ENCODE measurements at regions not wholly inside any gene's neighbourhood (a gene's known extent, or its start where the extent isn't known, plus 50 kb on each side); places are given as distances from the start of the nearest gene placed in this dataset.

GRCh38 chr15:47037003-47037402, 680.3 kb upstream of the SEMA6D start:
- no peak for TF ChIP-seq FOXP2 (optimal IDR thresholded peaks at IDR 0.05; ENCODE audit: borderline replicate concordance, extremely low read depth, extremely low read length, insufficient read depth)
- no peak for TF ChIP-seq TAF1 (IDR thresholded peaks at IDR 0.05; ENCODE audit: borderline replicate concordance, insufficient read depth, low read length)
- TF ChIP-seq SIN3A (IDR thresholded peaks at IDR 0.05; ENCODE audit: borderline replicate concordance, insufficient read depth, low read length) = no peak
- TF ChIP-seq, protein P1, sequence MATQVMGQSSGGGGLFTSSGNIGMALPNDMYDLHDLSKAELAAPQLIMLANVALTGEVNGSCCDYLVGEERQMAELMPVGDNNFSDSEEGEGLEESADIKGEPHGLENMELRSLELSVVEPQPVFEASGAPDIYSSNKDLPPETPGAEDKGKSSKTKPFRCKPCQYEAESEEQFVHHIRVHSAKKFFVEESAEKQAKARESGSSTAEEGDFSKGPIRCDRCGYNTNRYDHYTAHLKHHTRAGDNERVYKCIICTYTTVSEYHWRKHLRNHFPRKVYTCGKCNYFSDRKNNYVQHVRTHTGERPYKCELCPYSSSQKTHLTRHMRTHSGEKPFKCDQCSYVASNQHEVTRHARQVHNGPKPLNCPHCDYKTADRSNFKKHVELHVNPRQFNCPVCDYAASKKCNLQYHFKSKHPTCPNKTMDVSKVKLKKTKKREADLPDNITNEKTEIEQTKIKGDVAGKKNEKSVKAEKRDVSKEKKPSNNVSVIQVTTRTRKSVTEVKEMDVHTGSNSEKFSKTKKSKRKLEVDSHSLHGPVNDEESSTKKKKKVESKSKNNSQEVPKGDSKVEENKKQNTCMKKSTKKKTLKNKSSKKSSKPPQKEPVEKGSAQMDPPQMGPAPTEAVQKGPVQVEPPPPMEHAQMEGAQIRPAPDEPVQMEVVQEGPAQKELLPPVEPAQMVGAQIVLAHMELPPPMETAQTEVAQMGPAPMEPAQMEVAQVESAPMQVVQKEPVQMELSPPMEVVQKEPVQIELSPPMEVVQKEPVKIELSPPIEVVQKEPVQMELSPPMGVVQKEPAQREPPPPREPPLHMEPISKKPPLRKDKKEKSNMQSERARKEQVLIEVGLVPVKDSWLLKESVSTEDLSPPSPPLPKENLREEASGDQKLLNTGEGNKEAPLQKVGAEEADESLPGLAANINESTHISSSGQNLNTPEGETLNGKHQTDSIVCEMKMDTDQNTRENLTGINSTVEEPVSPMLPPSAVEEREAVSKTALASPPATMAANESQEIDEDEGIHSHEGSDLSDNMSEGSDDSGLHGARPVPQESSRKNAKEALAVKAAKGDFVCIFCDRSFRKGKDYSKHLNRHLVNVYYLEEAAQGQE (IDR thresholded peaks at IDR 0.05; ENCODE audit: insufficient read depth in 1 of 2, low read depth in 2 of 2, low read length in 2 of 2) = no peak

- TF ChIP-seq FOXP2 (optimal IDR thresholded peaks at IDR 0.05; ENCODE audit: borderline replicate concordance, extremely low read depth, extremely low read length, insufficient read depth) (no peak), POLR2AphosphoS5 (IDR thresholded peaks at IDR 0.05; ENCODE audit: low read depth, low read length) (no peak)
Measured at GRCh38 chr15:47039225-47039624, 678.1 kb upstream of the SEMA6D start.

- TF ChIP-seq, protein P1 (IDR thresholded peaks at IDR 0.05; ENCODE audit: insufficient read depth in 1 of 2, low read depth in 2 of 2, low read length in 2 of 2) = no peak
- TF ChIP-seq POLR2AphosphoS5 (IDR thresholded peaks at IDR 0.05; ENCODE audit: low read depth, low read length) (no peak), FOXP2 (optimal IDR thresholded peaks at IDR 0.05; ENCODE audit: borderline replicate concordance, extremely low read depth, extremely low read length, insufficient read depth) (no peak), SIN3A (IDR thresholded peaks at IDR 0.05; ENCODE audit: borderline replicate concordance, insufficient read depth, low read length) (no peak), TAF1 (IDR thresholded peaks at IDR 0.05; ENCODE audit: borderline replicate concordance, insufficient read depth, low read length) (no peak)
Measured at GRCh38 chr15:47041301-47041700, 676.0 kb upstream of the SEMA6D start.

GRCh38 chr15:47066392-47066791, 650.9 kb upstream of the SEMA6D start:
- TF ChIP-seq POLR2AphosphoS5 (IDR thresholded peaks at IDR 0.05; ENCODE audit: low read depth, low read length) (no peak), TAF1 (IDR thresholded peaks at IDR 0.05; ENCODE audit: borderline replicate concordance, insufficient read depth, low read length) (no peak), SIN3A (IDR thresholded peaks at IDR 0.05; ENCODE audit: borderline replicate concordance, insufficient read depth, low read length) (no peak; the same call in 1 of the 2 replicates), FOXP2 (optimal IDR thresholded peaks at IDR 0.05; ENCODE audit: borderline replicate concordance, extremely low read depth, extremely low read length, insufficient read depth) (no peak)
- TF ChIP-seq, protein P1 (IDR thresholded peaks at IDR 0.05; ENCODE audit: insufficient read depth in 1 of 2, low read depth in 2 of 2, low read length in 2 of 2) = no peak

DNA sequence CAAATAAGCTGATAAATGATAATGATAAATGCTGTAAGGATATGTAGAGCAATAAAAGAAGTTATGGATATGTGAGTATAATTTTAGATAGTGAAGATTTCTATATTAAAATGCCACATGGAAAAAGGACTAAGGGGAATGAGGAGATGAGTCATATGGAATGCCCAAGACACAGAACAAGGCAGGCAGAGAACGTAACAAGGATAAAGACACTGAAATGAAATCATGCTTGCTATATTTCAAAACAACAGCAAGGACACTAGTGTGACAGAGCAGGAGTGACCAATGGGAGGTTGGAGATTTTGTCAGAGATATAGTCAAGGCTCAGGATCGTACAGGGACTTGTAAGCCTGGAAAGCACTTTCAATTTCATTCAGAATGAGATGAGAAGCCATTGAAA, 621.5 kb upstream of the SEMA6D start:
- TF ChIP-seq TAF1 (IDR thresholded peaks at IDR 0.05; ENCODE audit: borderline replicate concordance, insufficient read depth, low read length) = no peak
- TF ChIP-seq SIN3A (IDR thresholded peaks at IDR 0.05; ENCODE audit: borderline replicate concordance, insufficient read depth, low read length) = no peak
- no peak for TF ChIP-seq FOXP2 (optimal IDR thresholded peaks at IDR 0.05; ENCODE audit: borderline replicate concordance, extremely low read depth, extremely low read length, insufficient read depth)
- TF ChIP-seq, protein P1 (IDR thresholded peaks at IDR 0.05; ENCODE audit: insufficient read depth in 1 of 2, low read depth in 2 of 2, low read length in 2 of 2) = no peak
- TF ChIP-seq POLR2AphosphoS5 (IDR thresholded peaks at IDR 0.05; ENCODE audit: low read depth, low read length) = no peak
